ENCODE measurements at regions not wholly inside any gene's neighbourhood (a gene's known extent, or its start where the extent isn't known, plus 50 kb on each side); places are given as distances from the start of the nearest gene placed in this dataset.
"Not testable (repeated sequence)": the region's sequence is repeated elsewhere in the genome, so short reads cannot be mapped to it uniquely, and the experiment has no call there.

GRCh38 chr7:68038621-68039314 is 1042.1 kb downstream of the TYW1 start:
- no peak for DNase-seq

DNA sequence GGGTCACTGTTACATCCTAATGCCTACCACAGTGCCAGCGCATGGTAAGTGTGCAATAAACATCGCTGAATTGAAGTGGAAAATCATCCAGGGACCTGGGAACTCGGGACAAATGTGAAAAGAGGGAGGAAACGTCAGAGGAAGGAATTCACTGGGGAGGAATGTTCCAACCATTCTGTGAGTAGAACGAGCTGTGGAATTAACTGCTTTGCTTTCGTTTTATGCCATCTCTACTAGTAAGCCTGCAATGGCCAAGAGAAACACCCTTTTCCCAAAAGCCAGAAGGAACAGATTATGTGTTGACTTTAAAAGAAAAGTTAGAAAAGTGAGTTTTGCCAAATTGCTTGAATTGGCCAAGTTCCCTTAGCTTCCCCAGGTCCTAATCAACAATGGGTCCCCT is 1044.9 kb downstream of the TYW1 start:
- no peak for DNase-seq

- DNase-seq = no peak
Observed at GRCh38 chr7:68043546-68043945, 1046.9 kb downstream of the TYW1 start.

GRCh38 chr7:68050627-68051026 is 1054.0 kb downstream of the TYW1 start:
- no peak for DNase-seq

- no peak for DNase-seq
Observed at GRCh38 chr7:68058014-68058413, 1061.4 kb downstream of the TYW1 start.

DNA sequence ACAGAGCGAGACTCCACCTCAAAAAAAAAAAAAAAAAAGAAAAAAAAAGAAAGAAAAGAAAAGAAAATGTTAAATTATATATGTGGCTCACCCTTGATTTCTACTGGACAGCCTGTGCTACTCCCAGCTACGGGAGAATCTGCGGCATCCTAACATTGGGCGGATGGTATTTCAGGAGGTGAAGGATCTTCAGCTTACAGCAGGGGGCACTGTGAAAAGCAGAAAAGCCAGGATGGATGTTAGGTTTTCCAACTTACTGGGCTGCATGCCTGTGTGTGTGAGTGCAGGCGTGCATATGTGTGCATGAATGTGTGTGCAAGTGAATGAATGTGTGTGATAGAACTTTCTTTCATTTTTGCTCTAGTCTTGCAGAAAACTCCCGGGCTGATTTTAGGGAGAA is 1066.5 kb downstream of the TYW1 start:
- peak in 1 of 2 experiments; percentile 53 for DNase-seq

GRCh38 chr7:68065581-68065980 is 1068.9 kb downstream of the TYW1 start:
- no peak for DNase-seq

- no peak for DNase-seq
Observed at GRCh38 chr7:68067845-68068244, 1071.2 kb downstream of the TYW1 start.

DNA sequence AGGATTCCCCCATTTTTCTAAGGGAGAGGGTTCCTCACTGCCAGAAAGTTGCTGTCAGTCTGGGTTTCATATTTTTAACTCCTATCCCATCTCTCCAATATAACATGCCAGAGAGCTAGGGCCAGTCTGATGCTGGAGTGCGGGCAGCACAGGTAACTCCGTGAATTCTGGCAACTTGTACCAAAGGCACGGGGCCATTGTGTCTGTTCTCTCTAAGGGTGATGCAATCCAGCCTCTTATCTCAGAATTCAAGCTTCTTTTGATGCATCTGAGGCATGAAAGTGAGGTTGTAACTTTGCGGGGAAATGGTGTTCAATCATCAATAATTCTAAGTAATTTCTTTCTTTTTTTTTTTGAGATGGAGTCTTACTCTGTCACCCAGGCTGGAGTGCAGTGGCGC is 1074.4 kb downstream of the TYW1 start:
- no peak for DNase-seq

- DNase-seq = no peak
Observed at GRCh38 chr7:68073701-68074100, 1077.1 kb downstream of the TYW1 start.

DNA sequence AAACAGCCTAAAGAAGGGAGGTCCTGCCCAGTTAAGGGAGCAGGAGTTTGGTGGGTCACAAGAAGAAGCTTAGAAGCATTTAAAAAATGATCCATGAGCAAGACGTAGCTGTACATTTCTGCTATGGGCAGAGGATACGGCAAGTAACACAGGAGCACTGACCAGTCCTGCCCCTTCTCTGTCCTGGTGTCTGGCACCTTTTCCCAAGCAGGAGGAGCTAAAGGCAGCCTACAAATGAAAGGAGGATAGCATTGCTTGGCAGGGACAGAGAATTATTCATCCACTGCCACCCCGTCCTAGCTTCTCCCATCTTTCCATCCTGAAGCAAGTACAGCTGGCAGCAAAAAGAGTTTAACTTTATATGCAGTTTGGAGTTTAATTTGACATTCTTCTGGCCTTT is 1077.6 kb downstream of the TYW1 start:
- no peak for DNase-seq

- DNase-seq = no peak
Observed at GRCh38 chr7:68078157-68078710, 1081.6 kb downstream of the TYW1 start.

DNA sequence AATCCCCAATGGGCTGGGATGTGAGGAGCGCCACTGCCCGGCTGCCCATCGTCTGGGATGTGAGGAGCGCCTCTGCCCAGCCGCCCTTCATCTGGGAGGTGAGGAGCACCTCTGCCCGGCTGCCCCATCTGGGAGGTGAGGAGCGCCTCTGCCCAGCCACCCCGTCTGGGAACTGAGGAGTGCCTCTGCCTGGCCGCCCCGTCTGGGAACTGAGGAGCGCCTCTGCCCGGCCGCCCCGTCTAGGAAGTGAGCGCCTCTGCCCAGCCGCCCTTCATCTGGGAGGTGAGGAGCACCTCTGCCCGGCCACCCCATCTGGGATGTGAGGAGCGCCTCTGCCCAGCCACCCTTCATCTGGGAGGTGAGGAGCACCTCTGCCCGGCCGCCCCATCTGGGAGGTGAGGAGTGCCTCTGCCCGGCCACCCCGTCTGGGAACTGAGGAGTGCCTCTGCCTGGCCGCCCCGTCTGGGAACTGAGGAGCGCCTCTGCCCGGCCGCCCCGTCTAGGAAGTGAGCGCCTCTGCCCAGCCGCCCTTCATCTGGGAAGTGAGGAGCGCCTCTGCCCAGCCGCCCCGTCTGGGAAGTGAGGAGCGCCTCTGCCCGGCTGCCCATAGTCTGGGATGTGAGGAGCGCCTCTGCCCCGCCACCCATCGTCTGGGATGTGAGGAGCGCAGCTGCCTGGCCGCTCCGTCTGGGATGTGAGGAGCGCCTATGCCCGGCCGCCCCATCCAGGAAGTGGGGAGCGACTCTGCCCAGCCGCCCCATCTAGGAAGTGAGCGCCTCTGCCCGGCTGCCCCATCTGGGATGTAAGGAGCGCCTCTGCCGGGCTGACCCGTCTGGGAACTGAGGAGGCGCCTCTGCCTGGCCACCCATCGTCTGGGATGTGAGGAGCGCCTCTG is 1085.7 kb downstream of the TYW1 start:
- not testable (repeated sequence) for DNase-seq

DNA sequence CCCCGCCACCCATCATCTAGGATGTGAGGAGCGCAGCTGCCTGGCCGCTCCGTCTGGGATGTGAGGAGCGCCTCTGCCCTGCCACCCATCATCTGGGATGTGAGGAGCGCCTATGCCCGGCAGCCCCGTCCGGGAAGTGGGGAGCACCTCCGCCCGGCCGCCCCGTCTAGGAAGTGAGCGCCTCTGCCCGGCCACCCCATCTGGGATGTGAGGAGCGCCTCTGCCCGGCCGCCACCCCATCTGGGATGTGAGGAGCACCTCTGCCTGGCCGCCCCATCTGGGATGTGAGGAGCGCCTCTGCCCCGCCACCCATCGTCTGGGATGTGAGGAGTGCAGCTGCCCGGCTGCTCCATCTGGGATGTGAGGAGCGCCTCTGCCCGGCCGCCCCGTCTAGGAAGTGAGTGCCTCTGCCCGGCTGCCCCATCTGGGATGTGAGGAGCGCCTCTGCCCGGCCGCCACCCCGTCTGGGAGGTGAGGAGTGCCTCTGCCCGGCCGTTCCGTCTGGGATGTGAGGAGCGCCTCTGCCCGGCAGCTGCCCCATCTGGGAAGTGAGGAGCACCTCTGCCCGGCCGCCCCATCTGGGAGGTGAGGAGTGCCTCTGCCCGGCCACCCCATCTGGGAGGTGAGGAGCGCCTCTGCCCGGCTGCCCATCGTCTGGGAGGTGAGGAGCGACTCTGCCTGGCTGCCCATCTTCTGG is 1086.5 kb downstream of the TYW1 start:
- DNase-seq = not testable (repeated sequence)

DNA sequence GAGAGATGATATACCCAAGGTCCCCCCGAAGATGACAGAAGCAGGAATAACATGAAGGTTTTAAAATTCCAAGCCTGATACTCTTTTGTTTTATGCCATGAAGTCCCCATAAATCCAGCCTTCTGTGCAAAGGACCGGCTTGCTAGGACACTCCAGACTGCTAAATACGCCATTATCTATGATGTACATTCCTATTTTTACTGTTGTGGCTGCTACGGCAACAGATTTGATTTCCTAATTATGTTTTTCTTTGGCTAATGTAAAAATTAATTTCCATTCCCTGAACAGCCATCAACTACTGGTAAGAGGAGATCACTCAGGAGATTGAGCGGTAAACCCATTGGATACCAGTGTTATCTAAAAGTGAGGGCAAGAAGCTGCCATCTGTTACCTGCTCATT is 1090.8 kb downstream of the TYW1 start:
- no peak for DNase-seq

DNA sequence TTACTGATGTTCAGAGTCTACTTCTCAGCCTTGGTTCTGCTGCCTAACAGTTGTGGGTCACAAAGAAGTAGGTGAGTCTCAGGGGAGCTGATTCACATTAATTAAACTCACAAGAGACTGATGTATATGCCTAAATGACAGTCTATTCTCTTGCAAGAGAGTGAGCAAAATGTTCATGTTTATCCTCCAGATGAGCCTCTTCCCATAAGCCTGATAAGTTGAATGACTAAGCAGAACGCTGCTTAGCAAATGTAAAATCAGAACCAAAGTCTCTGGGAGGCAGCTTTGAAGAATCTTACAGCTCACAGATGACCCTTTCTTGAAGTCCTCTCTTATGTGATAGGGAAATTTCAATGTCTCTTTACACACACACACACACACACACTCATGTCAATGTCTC is 1092.2 kb downstream of the TYW1 start:
- DNase-seq = no peak

GRCh38 chr7:68090256-68090655 is 1093.6 kb downstream of the TYW1 start:
- DNase-seq = not testable (repeated sequence)

DNA sequence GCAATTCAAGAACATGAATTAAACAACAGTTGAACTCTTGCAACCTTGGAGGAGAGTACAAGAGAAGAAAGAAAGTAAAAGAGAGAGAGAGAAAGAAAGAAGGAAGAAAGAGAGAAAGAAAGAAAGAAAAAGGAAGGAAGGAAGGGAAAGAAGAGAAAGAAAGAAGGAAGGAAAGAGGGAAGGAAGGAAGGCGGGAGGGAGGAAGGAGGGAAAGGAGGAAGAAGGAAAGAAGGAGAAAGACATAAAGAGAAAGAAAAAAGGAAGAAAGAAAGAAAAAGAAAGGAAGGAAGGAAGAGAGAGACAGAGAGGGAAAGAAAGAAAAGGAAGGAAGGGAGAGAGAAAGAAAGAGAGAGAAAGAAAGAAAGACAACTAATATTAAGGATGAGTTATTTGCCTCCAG is 1106.7 kb downstream of the TYW1 start:
- DNase-seq = no peak

GRCh38 chr7:68107261-68107660 is 1110.6 kb downstream of the TYW1 start:
- DNase-seq = peak; percentile 56 to 66

DNA sequence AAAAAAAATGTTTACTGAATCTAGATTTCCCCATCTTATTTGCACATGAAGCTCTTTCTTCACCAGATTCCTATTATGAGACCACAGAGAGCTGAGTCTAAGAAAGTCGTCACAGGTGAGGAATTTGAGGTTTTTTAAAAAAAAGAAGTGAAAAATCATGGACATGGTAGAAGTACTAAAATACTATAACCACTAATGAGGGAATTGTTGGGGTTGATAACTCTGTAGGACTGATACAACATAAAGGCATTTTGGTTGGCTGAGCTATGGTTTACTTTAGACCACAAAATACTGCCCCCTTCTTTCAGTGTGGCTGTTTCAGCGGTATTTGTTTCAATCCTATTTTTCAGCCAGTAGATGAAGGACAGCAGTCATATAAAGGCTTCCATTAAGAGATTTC is 1111.3 kb downstream of the TYW1 start:
- no peak for DNase-seq

- no peak for DNase-seq
Observed at GRCh38 chr7:68109299-68109698, 1112.7 kb downstream of the TYW1 start.

GRCh38 chr7:68119411-68119810 is 1122.8 kb downstream of the TYW1 start:
- DNase-seq = no peak

DNA sequence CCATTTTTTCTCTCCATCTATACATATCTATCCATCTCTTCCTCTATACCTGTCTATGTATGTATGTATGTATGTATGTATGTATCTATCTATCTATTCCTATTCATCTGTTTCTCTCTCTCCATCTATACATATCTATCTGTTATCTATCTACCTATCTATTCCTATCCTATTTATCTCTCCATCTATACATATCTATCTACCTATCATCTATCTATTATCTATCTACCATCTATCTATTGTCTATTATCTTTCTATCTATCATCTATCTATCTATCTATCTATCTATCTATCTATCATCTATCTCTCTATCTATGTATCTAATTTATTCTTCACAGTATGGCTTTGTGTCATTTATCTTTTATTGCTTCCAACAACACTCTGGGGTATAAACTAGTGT is 1124.4 kb downstream of the TYW1 start:
- no peak for DNase-seq
